ENCODE measurements at regions not wholly inside any gene's neighbourhood (a gene's known extent, or its start where the extent isn't known, plus 50 kb on each side); places are given as distances from the start of the nearest gene placed in this dataset.

DNA sequence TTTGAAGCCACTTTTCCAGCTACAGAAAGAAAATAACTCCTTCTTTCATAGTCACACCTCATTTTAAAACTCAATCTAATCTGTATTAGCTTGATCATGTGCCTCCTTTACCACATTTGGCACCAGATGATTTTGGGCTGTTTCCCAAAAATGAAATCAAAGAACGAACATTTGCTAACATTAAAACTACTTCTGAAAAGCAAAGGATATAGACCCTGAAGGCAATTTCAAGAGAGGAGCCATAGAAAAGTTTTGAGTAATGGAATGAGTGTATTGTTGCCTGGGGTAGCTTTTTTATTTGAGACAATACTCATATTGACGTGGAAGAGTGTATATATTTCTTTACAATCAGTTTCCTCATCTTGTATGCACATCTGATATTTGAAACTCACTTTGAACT, 152.8 kb upstream of the TBL1XR1 start:
- DNase-seq (ENCODE audit: low spot score), result no peak
- BruUV-seq (replicated peaks), result no TSS peak
- peaks cover 56% of the 10 kb centered on the region for H3K4me1 ChIP-seq (ENCODE audit: insufficient read depth, low read length, poor library complexity, severe bottlenecking)
- ChIA-PET POLR2A (ENCODE audit: low non-redundant PET) (no interaction called here), CTCF (no interaction called here)
- H3K4me3 ChIP-seq (ENCODE audit: low read depth, low read length, poor library complexity, severe bottlenecking), result no peak overlapping the region
- H3K27ac ChIP-seq (ENCODE audit: low read depth, low read length, poor library complexity, severe bottlenecking), result peak overlapping the region; percentile 70
- TF ChIP-seq, protein P1, sequence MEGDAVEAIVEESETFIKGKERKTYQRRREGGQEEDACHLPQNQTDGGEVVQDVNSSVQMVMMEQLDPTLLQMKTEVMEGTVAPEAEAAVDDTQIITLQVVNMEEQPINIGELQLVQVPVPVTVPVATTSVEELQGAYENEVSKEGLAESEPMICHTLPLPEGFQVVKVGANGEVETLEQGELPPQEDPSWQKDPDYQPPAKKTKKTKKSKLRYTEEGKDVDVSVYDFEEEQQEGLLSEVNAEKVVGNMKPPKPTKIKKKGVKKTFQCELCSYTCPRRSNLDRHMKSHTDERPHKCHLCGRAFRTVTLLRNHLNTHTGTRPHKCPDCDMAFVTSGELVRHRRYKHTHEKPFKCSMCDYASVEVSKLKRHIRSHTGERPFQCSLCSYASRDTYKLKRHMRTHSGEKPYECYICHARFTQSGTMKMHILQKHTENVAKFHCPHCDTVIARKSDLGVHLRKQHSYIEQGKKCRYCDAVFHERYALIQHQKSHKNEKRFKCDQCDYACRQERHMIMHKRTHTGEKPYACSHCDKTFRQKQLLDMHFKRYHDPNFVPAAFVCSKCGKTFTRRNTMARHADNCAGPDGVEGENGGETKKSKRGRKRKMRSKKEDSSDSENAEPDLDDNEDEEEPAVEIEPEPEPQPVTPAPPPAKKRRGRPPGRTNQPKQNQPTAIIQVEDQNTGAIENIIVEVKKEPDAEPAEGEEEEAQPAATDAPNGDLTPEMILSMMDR (conservative IDR thresholded peaks at IDR 0.05; ENCODE audit: low read depth, low read length), result no peak
- no peak for TF ChIP-seq EZH2 (IDR thresholded peaks at IDR 0.05; ENCODE audit: borderline replicate concordance, low read depth, low read length, poor library complexity, severe bottlenecking)
- no peaks in the 10 kb centered on the region for H3K36me3 ChIP-seq (ENCODE audit: insufficient read depth, low read length, poor library complexity, severe bottlenecking)
- no peaks in the 10 kb centered on the region for H3K9me3 ChIP-seq (ENCODE audit: low read depth, low read length, poor library complexity, severe bottlenecking)
- intact Hi-C loops (cut with micrococcal nuclease; ENCODE audit: unreplicated experiment), result loop anchor here (5.0 kb wide), 1 partner anchor 68 kb away; no protein-coding TSS in a partner anchor
- H3K27me3 ChIP-seq (replicated peaks; ENCODE audit: insufficient read depth, low read depth, low read length, poor library complexity), result no peaks in the 10 kb centered on the region

DNA sequence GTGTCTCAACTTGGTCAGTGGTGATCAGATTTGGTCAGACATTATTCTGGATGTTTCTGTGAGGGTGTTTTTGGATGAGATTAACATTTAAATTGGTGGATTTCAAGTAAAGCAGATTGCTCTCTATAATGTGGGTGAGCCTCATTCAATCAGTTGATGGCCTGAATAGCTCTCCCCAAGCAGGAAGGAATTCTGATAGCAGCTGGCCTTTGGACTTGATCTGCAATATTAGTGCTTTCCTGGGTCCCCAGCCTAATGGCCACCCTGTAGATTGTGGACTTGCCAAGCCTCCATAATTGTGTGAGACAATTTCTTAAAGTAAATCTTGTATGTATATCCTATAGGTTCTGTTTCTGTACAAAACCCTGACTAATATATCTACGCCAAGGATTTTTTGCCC, 153.9 kb upstream of the TBL1XR1 start:
- DNase-seq (ENCODE audit: low spot score), result no peak
- H3K27me3 ChIP-seq (replicated peaks; ENCODE audit: insufficient read depth, low read depth, low read length, poor library complexity), result no peaks in the 10 kb centered on the region
- ChIA-PET CTCF (no interaction called here), POLR2A (ENCODE audit: low non-redundant PET) (no interaction called here)
- peaks cover 45% of the 10 kb centered on the region for H3K4me1 ChIP-seq (ENCODE audit: insufficient read depth, low read length, poor library complexity, severe bottlenecking)
- H3K9me3 ChIP-seq (ENCODE audit: low read depth, low read length, poor library complexity, severe bottlenecking), result no peaks in the 10 kb centered on the region
- H3K4me3 ChIP-seq (ENCODE audit: low read depth, low read length, poor library complexity, severe bottlenecking), result no peak overlapping the region
- H3K36me3 ChIP-seq (ENCODE audit: insufficient read depth, low read length, poor library complexity, severe bottlenecking), result no peaks in the 10 kb centered on the region
- no TSS peak for BruUV-seq (replicated peaks)
- H3K27ac ChIP-seq (ENCODE audit: low read depth, low read length, poor library complexity, severe bottlenecking), result peak overlapping the region; percentile 70
- intact Hi-C loops (cut with micrococcal nuclease; ENCODE audit: unreplicated experiment), result loop anchor here (5.0 kb wide), 1 partner anchor 69 kb away; no protein-coding TSS in a partner anchor
- TF ChIP-seq EZH2 (IDR thresholded peaks at IDR 0.05; ENCODE audit: borderline replicate concordance, low read depth, low read length, poor library complexity, severe bottlenecking), result no peak
- TF ChIP-seq, protein P1 (conservative IDR thresholded peaks at IDR 0.05; ENCODE audit: low read depth, low read length), result no peak

DNA sequence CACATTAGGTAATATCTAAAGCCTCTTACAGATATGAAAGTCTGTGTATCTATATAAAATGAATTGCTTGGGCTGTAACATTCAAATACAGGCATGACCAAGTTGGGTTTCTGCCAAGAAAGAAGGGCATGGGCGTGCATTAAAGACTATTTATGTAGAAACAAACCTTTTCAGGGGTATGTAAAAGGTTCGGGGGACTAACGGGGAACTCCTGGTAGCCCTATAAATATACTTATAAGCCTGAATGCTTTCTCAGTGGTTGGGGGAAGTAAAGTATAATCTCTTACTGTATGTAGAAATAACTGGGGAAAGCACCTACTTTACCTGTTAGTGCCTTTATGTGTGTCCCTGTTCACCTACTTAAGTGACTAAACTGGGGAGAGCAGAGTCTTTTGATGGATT, 154.5 kb upstream of the TBL1XR1 start:
- Histone ChIP-seq H3K36me3 (ENCODE audit: insufficient read depth, low read length, poor library complexity, severe bottlenecking) (no peaks in the 10 kb centered on the region), H3K27me3 (replicated peaks; ENCODE audit: insufficient read depth, low read depth, low read length, poor library complexity) (no peaks in the 10 kb centered on the region), H3K9me3 (ENCODE audit: low read depth, low read length, poor library complexity, severe bottlenecking) (no peaks in the 10 kb centered on the region), H3K4me1 (ENCODE audit: insufficient read depth, low read length, poor library complexity, severe bottlenecking) (peaks cover 42% of the 10 kb centered on the region), H3K27ac (ENCODE audit: low read depth, low read length, poor library complexity, severe bottlenecking) (peak overlapping the region; percentile 70), H3K4me3 (ENCODE audit: low read depth, low read length, poor library complexity, severe bottlenecking) (no peak overlapping the region)
- no peak for DNase-seq (ENCODE audit: low spot score)
- TF ChIP-seq, protein P1 (conservative IDR thresholded peaks at IDR 0.05; ENCODE audit: low read depth, low read length), result no peak
- no peak for TF ChIP-seq EZH2 (IDR thresholded peaks at IDR 0.05; ENCODE audit: borderline replicate concordance, low read depth, low read length, poor library complexity, severe bottlenecking)
- ChIA-PET CTCF (no interaction called here), POLR2A (ENCODE audit: low non-redundant PET) (no interaction called here)
- no TSS peak for BruUV-seq (replicated peaks)
- intact Hi-C loops (cut with micrococcal nuclease; ENCODE audit: unreplicated experiment), result loop anchor here (5.0 kb wide), 1 partner anchor 69 kb away; no protein-coding TSS in a partner anchor

Data from A673 (cell line).